ENCODE measurements at regions not wholly inside any gene's neighbourhood (a gene's known extent, or its start where the extent isn't known, plus 50 kb on each side); places are given as distances from the start of the nearest gene placed in this dataset.

DNA sequence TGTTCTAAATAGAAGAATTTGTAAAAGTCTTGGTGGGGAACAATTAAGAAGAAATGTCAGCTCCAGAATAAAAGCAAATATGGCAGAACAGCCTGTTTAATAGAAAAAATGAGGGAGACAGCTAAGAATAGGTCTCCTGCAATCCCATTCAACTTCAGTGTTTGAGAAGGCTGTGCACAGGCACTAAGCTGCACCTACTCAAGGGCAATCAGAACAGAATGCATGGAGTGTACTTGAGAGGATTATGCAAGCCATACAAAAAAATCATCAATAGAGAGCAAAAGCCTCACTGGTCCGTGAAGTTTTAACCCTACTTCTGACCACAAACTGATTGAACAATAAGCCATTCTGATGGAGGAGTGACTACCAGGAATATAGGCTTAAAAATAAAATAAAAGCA is 690.7 kb upstream of the PCDH15 start:
- TF ChIP-seq, protein P1, sequence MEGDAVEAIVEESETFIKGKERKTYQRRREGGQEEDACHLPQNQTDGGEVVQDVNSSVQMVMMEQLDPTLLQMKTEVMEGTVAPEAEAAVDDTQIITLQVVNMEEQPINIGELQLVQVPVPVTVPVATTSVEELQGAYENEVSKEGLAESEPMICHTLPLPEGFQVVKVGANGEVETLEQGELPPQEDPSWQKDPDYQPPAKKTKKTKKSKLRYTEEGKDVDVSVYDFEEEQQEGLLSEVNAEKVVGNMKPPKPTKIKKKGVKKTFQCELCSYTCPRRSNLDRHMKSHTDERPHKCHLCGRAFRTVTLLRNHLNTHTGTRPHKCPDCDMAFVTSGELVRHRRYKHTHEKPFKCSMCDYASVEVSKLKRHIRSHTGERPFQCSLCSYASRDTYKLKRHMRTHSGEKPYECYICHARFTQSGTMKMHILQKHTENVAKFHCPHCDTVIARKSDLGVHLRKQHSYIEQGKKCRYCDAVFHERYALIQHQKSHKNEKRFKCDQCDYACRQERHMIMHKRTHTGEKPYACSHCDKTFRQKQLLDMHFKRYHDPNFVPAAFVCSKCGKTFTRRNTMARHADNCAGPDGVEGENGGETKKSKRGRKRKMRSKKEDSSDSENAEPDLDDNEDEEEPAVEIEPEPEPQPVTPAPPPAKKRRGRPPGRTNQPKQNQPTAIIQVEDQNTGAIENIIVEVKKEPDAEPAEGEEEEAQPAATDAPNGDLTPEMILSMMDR (IDR thresholded peaks at IDR 0.05 in 2 of 3, conservative IDR thresholded peaks at IDR 0.05 in 1 of 3; ENCODE audit: control insufficient read depth in 2 of 3, extremely low read depth in 1 of 3, insufficient read depth in 1 of 3, low read depth in 3 of 3, low read length in 3 of 3) = no peak
- no peak for TF ChIP-seq SIN3A (IDR thresholded peaks at IDR 0.05; ENCODE audit: low read depth, low read length)
- TF ChIP-seq MXI1 (IDR thresholded peaks at IDR 0.05; ENCODE audit: low read depth, low read length) = no peak
- TF ChIP-seq, protein P2, sequence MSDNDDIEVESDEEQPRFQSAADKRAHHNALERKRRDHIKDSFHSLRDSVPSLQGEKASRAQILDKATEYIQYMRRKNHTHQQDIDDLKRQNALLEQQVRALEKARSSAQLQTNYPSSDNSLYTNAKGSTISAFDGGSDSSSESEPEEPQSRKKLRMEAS (IDR thresholded peaks at IDR 0.05; ENCODE audit: low read depth, low read length) = no peak
- TF ChIP-seq, protein P3, sequence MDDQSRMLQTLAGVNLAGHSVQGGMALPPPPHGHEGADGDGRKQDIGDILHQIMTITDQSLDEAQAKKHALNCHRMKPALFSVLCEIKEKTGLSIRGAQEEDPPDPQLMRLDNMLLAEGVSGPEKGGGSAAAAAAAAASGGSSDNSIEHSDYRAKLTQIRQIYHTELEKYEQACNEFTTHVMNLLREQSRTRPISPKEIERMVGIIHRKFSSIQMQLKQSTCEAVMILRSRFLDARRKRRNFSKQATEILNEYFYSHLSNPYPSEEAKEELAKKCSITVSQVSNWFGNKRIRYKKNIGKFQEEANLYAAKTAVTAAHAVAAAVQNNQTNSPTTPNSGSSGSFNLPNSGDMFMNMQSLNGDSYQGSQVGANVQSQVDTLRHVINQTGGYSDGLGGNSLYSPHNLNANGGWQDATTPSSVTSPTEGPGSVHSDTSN (IDR thresholded peaks at IDR 0.05; ENCODE audit: insufficient replicate concordance, low read depth, low read length) = no peak
- no peak for TF ChIP-seq BACH1 (IDR thresholded peaks at IDR 0.05; ENCODE audit: borderline replicate concordance)
- no peak for TF ChIP-seq EGR1 (IDR thresholded peaks at IDR 0.05; ENCODE audit: borderline replicate concordance in 1 of 2, low read depth in 2 of 2, low read length in 2 of 2)
- no peak for TF ChIP-seq POLR2A (IDR thresholded peaks at IDR 0.05; ENCODE audit: low read depth, low read length)
- TF ChIP-seq, protein P4, sequence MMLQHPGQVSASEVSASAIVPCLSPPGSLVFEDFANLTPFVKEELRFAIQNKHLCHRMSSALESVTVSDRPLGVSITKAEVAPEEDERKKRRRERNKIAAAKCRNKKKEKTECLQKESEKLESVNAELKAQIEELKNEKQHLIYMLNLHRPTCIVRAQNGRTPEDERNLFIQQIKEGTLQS (IDR thresholded peaks at IDR 0.05; ENCODE audit: borderline replicate concordance, extremely low read depth, low read depth, low read length) = no peak
- no peak for TF ChIP-seq NFXL1 (IDR thresholded peaks at IDR 0.05; ENCODE audit: borderline replicate concordance)
- no peak for TF ChIP-seq ATF7 (IDR thresholded peaks at IDR 0.05; ENCODE audit: low read depth)
